VCaP (cell line): ENCODE measurements at regions not wholly inside any gene's neighbourhood (a gene's known extent, or its start where the extent isn't known, plus 50 kb on each side); places are given as distances from the start of the nearest gene placed in this dataset.

Source experiments
- H3K27ac ChIP-seq: fragments of 450-650 bp; 2 replicates; pipeline ENCODE4 v1.5.1; 2017
- TF ChIP-seq, protein P1 (sequence below): fragments of 450-650 bp; conservative IDR thresholded peaks from 2 replicates; pipeline ENCODE4 v1.5.1; 2017; ENCODE audit warnings: mild to moderate bottlenecking, moderate library complexity

DNA sequence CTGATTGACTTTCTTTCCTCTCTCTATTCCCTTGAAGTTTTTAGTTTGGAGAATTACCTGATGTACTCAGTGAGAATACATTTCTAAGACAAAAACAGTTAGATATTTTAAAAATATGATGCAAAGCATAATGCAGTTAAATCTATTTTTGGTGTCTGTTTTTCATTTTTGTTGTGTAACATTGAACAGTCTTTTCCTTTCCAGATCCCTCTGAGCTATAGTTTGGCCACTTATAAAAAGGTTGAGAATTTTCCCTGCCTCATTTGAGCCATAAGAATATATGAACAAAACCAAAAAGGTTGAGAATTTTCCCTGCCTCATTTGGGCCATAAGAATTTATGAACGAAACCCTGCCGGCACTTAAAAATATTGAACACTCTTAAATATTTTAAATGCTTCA is 57.0 kb upstream of the IPO5 start:
- no peak overlapping the region for H3K27ac ChIP-seq
- TF ChIP-seq, protein P1, sequence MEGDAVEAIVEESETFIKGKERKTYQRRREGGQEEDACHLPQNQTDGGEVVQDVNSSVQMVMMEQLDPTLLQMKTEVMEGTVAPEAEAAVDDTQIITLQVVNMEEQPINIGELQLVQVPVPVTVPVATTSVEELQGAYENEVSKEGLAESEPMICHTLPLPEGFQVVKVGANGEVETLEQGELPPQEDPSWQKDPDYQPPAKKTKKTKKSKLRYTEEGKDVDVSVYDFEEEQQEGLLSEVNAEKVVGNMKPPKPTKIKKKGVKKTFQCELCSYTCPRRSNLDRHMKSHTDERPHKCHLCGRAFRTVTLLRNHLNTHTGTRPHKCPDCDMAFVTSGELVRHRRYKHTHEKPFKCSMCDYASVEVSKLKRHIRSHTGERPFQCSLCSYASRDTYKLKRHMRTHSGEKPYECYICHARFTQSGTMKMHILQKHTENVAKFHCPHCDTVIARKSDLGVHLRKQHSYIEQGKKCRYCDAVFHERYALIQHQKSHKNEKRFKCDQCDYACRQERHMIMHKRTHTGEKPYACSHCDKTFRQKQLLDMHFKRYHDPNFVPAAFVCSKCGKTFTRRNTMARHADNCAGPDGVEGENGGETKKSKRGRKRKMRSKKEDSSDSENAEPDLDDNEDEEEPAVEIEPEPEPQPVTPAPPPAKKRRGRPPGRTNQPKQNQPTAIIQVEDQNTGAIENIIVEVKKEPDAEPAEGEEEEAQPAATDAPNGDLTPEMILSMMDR, result no peak

DNA sequence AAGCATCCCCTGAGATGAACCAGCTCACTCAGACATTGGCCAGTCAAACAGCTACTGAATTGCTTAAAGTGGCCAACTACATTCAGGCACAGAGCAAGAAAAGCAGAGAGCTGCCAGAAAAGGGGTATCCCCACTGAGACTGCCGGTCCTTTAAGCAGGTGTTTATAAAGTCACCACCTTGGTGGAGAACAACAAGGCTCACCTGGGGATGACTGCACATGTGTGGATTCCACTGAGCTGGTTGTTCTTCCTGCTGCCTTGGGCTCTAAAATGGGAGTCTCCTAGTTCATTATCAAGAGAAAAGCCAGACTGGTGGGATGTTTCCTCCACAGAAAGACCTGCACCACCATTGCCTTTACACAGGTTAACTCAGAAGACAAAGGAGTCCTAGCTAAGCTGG is 51.8 kb upstream of the IPO5 start:
- H3K27ac ChIP-seq, result no peak overlapping the region
- TF ChIP-seq, protein P1, result no peak
